Fibroblast of pulmonary artery (primary cell): ENCODE measurements at regions not wholly inside any gene's neighbourhood (a gene's known extent, or its start where the extent isn't known, plus 50 kb on each side); places are given as distances from the start of the nearest gene placed in this dataset.

ENCODE experiments used
- DNase-seq: peaks from one replicate; pipeline ENCODE4 v3.0.0-alpha.2; 2010; ENCODE audit warnings: low read depth
- H3K4me3 ChIP-seq: replicated peaks from 2 replicates; pipeline ENCODE4 v1.5.1; 2011; ENCODE audit warnings: low read depth, mild to moderate bottlenecking, control low read depth, low read length, moderate library complexity
- TF ChIP-seq, protein P1 (sequence below): IDR thresholded peaks from 2 replicates; pipeline ENCODE4 v1.5.1; 2011; ENCODE audit warnings: mild to moderate bottlenecking, control low read depth, low read length, inconsistent platforms; ENCODE audit errors: missing control alignments

DNA sequence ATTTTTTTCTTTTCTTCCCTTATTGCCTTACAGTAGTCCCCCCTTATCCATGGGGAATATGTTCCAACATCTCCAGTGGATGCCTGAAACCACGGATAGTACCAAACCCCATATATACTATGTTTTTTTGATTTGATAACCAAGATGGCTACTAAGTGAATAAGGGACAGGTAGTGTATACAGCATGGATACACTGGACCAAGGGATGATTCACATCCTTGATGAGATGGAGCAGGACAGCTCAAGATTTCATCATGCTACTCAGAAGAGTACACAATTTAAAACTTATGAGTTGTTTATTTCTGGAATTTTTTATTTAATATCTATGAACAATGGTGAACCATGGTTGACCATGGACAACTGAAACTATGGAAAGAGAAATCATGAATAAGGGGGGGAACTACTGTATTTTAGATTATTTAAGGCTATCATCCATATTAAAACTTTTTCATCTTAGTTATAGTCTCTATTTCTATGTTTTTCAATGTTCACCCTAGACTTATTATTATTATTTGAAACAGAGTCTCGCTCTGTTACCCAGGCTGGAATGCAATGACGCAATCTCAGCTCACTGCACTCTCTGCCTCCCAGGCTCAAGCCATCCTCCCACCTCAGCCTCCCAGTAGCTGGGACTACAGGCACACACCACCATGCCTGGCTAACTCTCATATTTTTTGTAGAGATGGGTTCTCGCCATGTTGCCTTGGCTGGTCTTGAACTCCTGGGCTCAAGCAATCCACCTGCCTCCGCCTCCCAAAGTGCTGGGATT, 188.0 kb upstream of the PELI2 start:
- TF ChIP-seq, protein P1, sequence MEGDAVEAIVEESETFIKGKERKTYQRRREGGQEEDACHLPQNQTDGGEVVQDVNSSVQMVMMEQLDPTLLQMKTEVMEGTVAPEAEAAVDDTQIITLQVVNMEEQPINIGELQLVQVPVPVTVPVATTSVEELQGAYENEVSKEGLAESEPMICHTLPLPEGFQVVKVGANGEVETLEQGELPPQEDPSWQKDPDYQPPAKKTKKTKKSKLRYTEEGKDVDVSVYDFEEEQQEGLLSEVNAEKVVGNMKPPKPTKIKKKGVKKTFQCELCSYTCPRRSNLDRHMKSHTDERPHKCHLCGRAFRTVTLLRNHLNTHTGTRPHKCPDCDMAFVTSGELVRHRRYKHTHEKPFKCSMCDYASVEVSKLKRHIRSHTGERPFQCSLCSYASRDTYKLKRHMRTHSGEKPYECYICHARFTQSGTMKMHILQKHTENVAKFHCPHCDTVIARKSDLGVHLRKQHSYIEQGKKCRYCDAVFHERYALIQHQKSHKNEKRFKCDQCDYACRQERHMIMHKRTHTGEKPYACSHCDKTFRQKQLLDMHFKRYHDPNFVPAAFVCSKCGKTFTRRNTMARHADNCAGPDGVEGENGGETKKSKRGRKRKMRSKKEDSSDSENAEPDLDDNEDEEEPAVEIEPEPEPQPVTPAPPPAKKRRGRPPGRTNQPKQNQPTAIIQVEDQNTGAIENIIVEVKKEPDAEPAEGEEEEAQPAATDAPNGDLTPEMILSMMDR, result no peak
- H3K4me3 ChIP-seq, result no peak overlapping the region
- DNase-seq, result no peak

DNA sequence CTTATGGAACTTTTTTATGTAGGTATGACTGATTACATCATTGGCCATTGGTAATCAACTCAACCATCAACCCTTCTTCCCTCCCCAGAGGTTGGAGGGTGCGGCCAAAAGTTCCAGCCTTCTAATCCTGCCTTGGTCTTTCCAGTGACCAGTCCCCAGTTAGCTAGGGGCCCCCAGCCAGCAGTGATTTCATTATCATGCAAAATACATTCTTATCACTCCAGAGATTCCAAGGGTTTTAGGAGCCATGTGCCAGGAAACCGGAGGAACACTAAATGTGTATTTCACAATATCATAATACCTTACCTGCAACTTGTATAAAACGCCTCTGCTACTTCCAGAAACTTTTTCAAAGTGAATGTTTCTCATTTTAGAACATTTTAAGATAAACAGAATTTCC, 181.5 kb upstream of the PELI2 start:
- no peak overlapping the region for H3K4me3 ChIP-seq
- DNase-seq, result no peak
- TF ChIP-seq, protein P1, result no peak

DNA sequence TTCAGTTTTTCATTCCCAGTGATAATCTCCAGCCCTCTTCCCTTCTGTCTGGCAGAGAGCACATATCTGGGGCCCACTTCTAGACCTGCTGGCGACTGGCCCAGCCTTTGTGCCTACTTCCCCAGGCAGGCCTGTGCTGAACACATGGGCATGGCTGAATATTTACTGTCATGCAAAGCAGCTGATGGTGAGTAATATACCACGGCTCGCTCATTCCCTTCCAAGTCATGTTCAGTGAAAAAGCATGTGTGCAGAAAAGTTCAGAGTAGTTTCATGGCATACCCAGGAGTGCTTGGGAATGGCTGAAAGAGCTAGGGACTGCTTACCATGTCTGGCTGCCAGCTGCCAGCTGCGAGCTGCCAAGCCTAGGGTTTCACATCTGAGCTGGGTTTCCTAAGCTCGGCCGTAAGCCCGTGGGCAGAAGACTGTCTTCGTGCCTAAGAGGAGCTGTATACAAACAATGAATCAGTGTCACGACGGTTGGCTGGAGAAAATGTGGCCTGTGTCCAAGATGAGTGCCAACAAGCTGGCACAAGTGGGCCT, 179.9 kb upstream of the PELI2 start:
- DNase-seq, result peak; percentile 32
- TF ChIP-seq, protein P1, result no peak
- H3K4me3 ChIP-seq, result no peak overlapping the region

DNA sequence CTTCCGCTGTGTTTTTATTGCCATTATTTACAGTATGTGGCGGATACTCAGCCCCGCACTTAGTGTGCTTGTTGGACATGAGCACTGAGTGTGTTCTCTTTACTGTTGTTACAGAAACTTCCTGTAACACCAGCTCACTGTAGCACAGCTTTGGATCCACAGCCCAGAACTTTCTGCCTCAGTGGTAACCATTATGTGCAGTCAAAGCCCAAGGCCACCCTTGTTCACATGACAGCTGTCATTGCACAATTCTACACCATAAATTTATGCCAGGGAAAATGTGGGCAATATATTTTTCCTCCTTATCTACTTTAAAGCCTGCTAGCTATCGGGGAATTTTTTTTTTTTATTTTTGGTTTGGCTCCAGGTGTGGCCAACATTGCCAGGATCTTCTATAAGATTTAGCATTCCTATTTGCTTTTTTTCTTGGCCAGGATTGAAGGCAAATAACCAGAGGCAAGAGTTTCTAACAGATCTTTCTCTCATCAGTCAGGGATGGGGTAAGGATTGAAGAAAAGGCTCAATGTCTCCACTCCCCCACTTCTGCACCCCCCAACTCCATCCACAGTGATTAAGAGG, 176.0 kb upstream of the PELI2 start:
- TF ChIP-seq, protein P1, result no peak
- H3K4me3 ChIP-seq, result no peak overlapping the region
- no peak for DNase-seq

DNA sequence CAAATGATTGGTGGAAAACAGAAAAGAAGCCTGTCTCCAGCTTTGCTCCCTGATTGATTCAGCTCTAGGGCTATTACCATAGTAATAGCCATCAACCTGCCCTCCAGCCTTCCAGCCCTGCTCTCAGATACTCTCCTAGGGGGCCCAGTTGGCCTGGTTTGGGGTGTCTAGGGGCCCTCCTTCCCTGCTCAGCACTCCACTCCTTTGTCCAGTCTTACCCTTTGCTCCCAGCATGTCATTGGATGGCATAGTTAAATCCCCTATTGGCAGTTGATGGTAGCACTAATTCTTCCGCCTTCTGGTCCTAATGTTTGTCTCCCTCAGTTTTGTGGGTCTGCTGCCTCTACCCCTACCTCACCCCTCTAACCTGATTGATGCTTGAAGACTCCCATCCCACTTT, 175.4 kb upstream of the PELI2 start:
- DNase-seq, result no peak
- TF ChIP-seq, protein P1, result no peak
- H3K4me3 ChIP-seq, result no peak overlapping the region

DNA sequence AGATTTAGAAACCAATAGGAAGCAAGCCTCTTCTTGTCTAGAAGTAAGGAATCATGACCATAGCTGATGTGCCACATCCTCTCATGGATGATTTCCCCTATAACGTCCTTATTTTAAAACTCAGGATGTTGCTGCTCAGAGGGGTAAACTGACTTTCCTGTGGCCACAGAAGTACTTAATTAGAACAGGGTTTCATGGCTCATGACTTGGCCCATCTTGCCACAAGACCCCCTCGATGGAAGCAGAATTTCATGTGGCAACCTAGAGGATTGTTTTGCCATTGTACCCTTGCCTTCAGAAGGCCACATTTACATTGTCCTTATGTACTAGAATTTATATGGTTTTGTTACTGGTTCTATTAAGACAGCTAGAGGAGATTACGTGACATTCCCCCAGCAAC, 173.5 kb upstream of the PELI2 start:
- TF ChIP-seq, protein P1, result no peak
- DNase-seq, result no peak
- H3K4me3 ChIP-seq, result no peak overlapping the region
